ENCODE measurements at regions not wholly inside any gene's neighbourhood (a gene's known extent, or its start where the extent isn't known, plus 50 kb on each side); places are given as distances from the start of the nearest gene placed in this dataset.

DNA sequence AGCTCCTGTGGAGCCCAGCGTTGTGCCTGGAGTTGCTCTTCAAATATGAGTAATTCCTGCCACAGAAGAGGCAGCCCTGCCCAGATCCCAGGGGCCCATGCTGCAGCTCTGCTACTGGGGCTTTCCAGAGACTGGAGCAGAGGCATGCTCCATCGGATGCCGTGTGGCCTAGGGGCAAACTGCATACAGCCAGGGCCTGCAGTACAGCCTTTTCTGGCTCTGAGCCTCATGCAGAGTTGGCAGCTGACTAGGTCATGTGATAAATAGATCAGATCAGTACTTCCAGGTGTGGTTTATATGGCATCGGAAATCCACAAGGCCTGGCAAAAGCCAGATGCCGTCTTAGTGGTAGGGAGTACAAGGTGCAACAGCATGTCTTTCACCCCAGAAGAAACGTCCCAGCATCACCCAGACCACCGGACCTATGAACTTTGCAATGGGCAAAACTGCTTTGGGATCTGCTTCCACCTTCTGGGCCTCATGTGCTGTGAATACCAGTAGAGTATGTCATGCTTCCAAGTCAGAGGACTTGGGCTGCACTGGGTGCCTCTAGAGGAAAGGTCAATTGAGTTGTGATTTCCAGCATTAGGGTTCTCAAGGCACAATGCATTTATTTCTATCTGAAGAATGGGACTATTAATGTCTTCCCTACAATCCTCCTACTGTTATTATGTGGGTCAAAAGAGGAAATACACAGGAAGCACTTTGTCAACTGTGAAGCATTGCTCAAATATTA is 250.7 kb upstream of the ZNF32 start:
- H3K4me3 ChIP-seq (ENCODE audit: extremely low read depth in 1 of 4, insufficient read depth in 2 of 4, low read depth in 3 of 4, low read length in 4 of 4), result no peak overlapping the region
- no peak overlapping the region for H3K4ac ChIP-seq (replicated peaks; ENCODE audit: insufficient read length, low read depth, low read length)
- no peak overlapping the region for H3K23ac ChIP-seq (ENCODE audit: insufficient read length)
- no peaks in the 10 kb centered on the region for H3K27me3 ChIP-seq (replicated peaks in 1 of 4; ENCODE audit: control insufficient read depth in 3 of 4, extremely low read depth in 1 of 4, insufficient read depth in 3 of 4, low read length in 3 of 4)
- H3K14ac ChIP-seq (ENCODE audit: insufficient read length), result no peak overlapping the region
- H3K36me3 ChIP-seq (ENCODE audit: control insufficient read depth in 2 of 4, insufficient read depth in 4 of 4, low read length in 3 of 4), result no peaks in the 10 kb centered on the region
- H2BK15ac ChIP-seq (ENCODE audit: low read length), result no peak overlapping the region
- H3K9me3 ChIP-seq (ENCODE audit: insufficient read depth in 2 of 2, low read depth in 1 of 2, low read length in 1 of 2), result no peaks in the 10 kb centered on the region; a peak in 1 of 4 replicates
- H3K18ac ChIP-seq (ENCODE audit: extremely low read depth, low read length), result no peak overlapping the region
- POLR2A ChIA-PET (ENCODE audit: partially characterized antibody), result no interaction called here
- H2AFZ ChIP-seq (ENCODE audit: low read length), result no peak overlapping the region
- DNase-seq (ENCODE audit: low read depth in 1 of 2, low spot score in 2 of 2) (no peak), FAIRE-seq (no peak)
- H2BK5ac ChIP-seq (ENCODE audit: low read depth, low read length), result no peak overlapping the region
- no peak overlapping the region for H3K9ac ChIP-seq (replicated peaks in 1 of 4; ENCODE audit: extremely low read depth in 1 of 4, low read depth in 3 of 4, low read length in 3 of 4)
- H3K4me2 ChIP-seq (ENCODE audit: insufficient read depth in 1 of 2, low read depth in 2 of 2, low read length in 2 of 2), result no peak overlapping the region
- no peaks in the 10 kb centered on the region for H3K23me2 ChIP-seq (ENCODE audit: low read depth, low read length)
- H4K20me1 ChIP-seq (replicated peaks in 1 of 2; ENCODE audit: control insufficient read depth in 1 of 2, insufficient read depth in 2 of 2, low read length in 2 of 2), result no peaks in the 10 kb centered on the region
- no peaks in the 10 kb centered on the region for H3K79me2 ChIP-seq (ENCODE audit: control insufficient read depth in 1 of 2, insufficient read depth in 2 of 2, low read length in 2 of 2)
- WGBS, 2 experiments (ENCODE audit: extremely low coverage in 1 of 2, insufficient coverage in 1 of 2, insufficient read length in 1 of 2, insufficient replicate concordance in 2 of 2, low coverage in 1 of 2, low lambda C conversion rate in 2 of 2, missing lambda C conversion rate in 1 of 2), result 93% methylated on average over 7 of the region's 7 CpGs; no CpG with 5 or more reads in 1 of the 2 experiments
- no peak overlapping the region for H3K27ac ChIP-seq (ENCODE audit: low read depth, low read length)
- H3K79me1 ChIP-seq (ENCODE audit: low read depth, low read length), result no peaks in the 10 kb centered on the region
- H4K8ac ChIP-seq (ENCODE audit: extremely low read depth, insufficient read depth, low read length), result no peak overlapping the region
- no peak overlapping the region for H2BK120ac ChIP-seq (replicated peaks; ENCODE audit: low read depth, low read length)
- no peak overlapping the region for H4K5ac ChIP-seq (ENCODE audit: insufficient read length, low read depth, low read length)
- no peaks in the 10 kb centered on the region for H3K4me1 ChIP-seq (replicated peaks in 1 of 4; ENCODE audit: control insufficient read depth in 3 of 4, insufficient read depth in 4 of 4, low read length in 3 of 4)
- no peak overlapping the region for H2BK20ac ChIP-seq (ENCODE audit: low read length)
- no peak overlapping the region for H4K91ac ChIP-seq (replicated peaks; ENCODE audit: insufficient read length, low read length)
- CTCF ChIA-PET (ENCODE audit: partially characterized antibody), result interaction anchor here (0.8 to 3.4 kb wide), 5 partner anchors 9 to 499 kb away, joined by 3 to 16 read pairs (median 4); no protein-coding TSS in a partner anchor
- no peak overlapping the region for H2BK12ac ChIP-seq (ENCODE audit: low read depth, low read length)
- no peak overlapping the region for H2AK5ac ChIP-seq (ENCODE audit: low read depth, low read length)
- H3K56ac ChIP-seq (replicated peaks; ENCODE audit: insufficient read length, low read depth, low read length), result no peak overlapping the region
- no peak for TF ChIP-seq BRCA1 (IDR thresholded peaks at IDR 0.05; ENCODE audit: low read depth, low read length)
- TF ChIP-seq EZH2 (IDR thresholded peaks at IDR 0.05; ENCODE audit: low read depth, low read length, severe bottlenecking), result no peak
- TF ChIP-seq TBP (IDR thresholded peaks at IDR 0.05; ENCODE audit: low read depth, low read length), result no peak
- no peak for TF ChIP-seq SRF (IDR thresholded peaks at IDR 0.05; ENCODE audit: low read depth, low read length)
- TF ChIP-seq, protein P1, sequence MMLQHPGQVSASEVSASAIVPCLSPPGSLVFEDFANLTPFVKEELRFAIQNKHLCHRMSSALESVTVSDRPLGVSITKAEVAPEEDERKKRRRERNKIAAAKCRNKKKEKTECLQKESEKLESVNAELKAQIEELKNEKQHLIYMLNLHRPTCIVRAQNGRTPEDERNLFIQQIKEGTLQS (IDR thresholded peaks at IDR 0.05; ENCODE audit: insufficient read depth, low read depth, low read length), result no peak
- TF ChIP-seq CBX5 (IDR thresholded peaks at IDR 0.05; ENCODE audit: low read depth, low read length), result no peak
- TF ChIP-seq SP1 (IDR thresholded peaks at IDR 0.05; ENCODE audit: low read depth, low read length), result no peak
- TF ChIP-seq JUN (IDR thresholded peaks at IDR 0.05; ENCODE audit: low read depth, low read length), result no peak
- no peak for TF ChIP-seq EGR1 (IDR thresholded peaks at IDR 0.05; ENCODE audit: borderline replicate concordance, low read depth, low read length)
- no peak for TF ChIP-seq GTF2F1 (IDR thresholded peaks at IDR 0.05; ENCODE audit: borderline replicate concordance, low read depth, low read length)
- no peak for TF ChIP-seq ASH2L (IDR thresholded peaks at IDR 0.05; ENCODE audit: low read length)
- TF ChIP-seq EP300 (IDR thresholded peaks at IDR 0.05; ENCODE audit: borderline replicate concordance in 1 of 2, low read depth in 2 of 2, low read length in 2 of 2), result no peak
- no peak for TF ChIP-seq HDAC2 (IDR thresholded peaks at IDR 0.05; ENCODE audit: borderline replicate concordance in 1 of 2, low read depth in 2 of 2, low read length in 2 of 2)

Data from H1 (cell line).